ENCODE measurements at regions not wholly inside any gene's neighbourhood (a gene's known extent, or its start where the extent isn't known, plus 50 kb on each side); places are given as distances from the start of the nearest gene placed in this dataset.
"Not testable (repeated sequence)": the region's sequence is repeated elsewhere in the genome, so short reads cannot be mapped to it uniquely, and the experiment has no call there.

DNA sequence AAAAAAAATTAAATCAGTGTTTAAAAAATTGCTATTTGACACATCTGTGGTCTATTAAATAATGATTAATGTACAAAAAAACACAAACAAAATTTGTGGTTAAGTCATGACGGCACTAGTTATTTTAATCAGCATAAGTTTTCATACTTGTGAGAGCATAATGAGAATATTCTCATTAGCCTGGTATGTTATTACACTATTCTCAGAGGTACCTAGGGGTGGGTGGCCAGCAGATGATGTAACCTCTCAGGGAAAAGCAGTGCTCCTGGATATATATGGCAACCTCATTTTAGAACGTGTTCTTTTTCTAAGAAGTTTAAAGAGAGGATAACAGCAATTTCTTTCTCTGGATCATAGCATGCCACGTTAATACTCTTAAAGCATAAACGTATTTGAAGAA is 109.2 kb downstream of the GJA1 start:
- DNase-seq = no peak

DNA sequence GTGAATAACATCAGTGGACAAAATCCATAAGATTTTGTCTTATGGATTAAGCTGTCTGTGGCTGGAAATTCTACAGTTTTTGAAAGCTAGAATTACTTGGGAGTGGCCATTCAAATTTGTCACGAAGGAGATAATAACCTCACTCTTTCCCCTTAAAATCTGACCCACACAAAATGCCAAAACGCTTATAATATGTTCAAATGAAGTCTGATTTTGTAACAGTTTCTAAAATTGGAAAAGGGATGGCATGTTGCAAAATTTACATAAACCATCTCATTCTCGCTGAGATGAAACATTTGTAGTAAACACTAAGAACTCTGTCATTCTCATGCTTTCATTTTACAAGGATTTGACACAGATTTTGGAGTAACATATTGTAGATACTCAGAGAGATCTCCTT is 112.7 kb downstream of the GJA1 start:
- intact Hi-C loops (cut with DNase I) = no loop called here
- no peak for DNase-seq

More for the DNA sequence above, 109.2 kb downstream of the GJA1 start:
- intact Hi-C loops (cut with DNase I) = no loop called here

DNA sequence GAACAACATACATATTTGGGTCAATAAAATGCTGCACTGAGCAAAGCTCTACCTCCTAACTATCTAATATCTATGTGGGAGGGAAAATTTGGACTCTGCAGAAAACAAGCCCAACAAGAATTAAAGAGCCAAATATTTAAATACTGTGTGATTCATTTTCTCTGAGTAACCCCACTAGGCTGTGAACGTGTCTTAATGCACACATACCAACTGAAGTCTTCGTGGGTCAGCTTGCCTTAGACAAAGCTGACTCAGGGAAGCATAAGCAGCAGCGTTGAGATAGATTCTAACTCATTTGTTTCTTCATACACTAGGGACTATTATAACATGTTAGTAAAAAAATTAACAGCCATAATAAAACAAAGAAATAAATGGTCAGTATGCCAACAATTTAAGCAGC is 114.3 kb downstream of the GJA1 start:
- DNase-seq = no peak

DNA sequence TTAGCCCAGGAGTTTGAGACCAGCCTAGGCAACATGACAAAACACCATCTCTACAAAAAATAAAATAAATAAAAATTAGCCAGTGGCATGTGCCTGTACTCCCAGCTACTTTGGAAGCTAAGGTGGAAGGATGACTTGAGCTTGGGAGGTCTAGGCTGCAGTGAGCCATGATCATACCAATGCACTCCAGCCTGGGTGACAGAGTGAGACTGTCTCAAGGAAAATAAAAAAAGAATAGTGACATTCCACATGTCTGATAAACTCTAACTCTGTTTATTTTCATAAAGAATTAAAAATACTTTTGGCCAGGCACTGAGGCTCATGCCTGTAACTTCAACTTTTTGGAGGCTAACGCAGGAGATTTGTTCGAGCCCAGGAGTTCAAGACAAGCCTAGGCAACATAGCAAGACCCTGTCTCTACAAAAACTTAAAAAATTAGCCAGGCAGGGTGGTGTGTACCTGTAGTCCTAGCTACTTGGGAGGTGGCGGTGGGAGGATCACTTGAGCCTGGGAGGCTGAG is 115.1 kb downstream of the GJA1 start:
- no peak for DNase-seq
- intact Hi-C loops (cut with DNase I) = no loop called here

More for the DNA sequence above, 114.3 kb downstream of the GJA1 start:
- intact Hi-C loops (cut with DNase I) = no loop called here

DNA sequence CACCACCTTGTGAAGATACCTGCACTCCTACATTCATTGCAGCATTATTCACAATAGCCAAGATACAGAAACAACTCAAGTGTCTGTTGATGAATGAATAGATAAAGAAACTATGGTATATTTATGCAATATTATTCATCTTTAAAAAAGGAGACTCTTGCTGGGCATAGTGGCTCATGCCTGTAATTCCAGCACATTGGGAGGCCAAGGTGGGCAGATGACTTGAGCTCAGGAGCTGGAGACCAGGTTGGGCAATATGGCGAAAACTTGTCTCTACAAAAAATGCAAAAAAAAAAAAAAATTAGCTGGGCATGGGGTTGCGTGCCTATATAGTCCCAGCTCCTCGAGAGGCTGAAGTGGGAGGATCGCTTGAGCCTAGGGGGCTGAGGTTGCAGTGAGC is 119.8 kb downstream of the GJA1 start:
- intact Hi-C loops (cut with DNase I) = no loop called here
- no peak for DNase-seq

DNA sequence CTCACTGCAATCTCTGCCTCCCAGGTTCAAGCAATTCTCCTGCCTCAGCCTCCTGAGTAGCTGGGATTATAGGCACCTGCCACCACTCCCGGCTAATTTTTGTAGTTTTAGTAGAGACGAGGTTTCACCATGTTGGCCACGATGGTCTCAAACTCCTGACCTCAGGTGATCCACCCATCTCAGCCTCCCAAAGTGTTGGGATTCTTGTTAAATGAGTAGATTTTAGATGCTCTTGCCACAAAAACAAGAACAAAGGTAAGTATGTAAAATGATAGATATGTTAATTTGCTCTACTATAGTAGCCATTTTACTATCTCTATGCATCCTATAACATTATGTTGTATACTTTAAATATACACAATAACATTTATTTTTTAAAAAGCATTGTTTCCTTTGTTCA is 120.7 kb downstream of the GJA1 start:
- DNase-seq; intact Hi-C loops (cut with DNase I): not testable (repeated sequence)

DNA sequence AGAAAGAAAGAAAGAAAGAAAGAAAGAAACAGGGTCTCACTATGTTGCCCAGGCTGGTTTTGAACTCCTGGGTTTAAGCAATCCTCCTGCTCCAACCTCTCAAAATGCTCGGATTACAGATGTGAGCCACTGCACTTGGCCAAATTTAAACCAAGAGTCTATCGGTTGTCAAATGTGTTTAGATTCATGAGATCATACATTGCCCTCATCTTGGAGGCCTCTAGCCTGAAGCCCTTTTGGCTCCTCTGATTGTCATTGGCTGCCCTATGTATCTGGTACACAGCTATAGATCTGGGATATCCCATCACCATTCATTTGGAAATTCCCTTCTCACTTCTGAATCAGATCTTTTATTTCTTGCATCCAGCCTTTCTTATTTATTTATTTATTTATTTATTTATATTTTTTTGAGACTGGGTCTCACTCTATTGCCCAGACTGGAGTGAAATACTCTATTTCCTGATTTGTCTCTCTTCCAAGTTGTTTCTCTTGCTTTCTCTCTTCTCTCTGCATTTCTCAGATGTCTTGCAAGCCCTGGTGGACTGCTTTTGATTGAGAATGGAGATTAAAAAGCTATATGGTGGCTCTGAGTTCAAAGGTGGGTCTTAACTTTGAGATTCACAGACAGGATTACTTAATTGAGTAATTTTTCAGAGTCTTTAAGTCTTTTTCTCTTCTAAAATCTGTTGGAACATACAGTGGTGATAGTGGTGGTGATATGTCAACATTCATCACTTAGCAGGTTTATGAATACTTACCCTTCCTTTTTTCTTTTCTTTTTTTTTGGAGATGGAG is 121.9 kb downstream of the GJA1 start:
- DNase-seq = no peak
- intact Hi-C loops (cut with DNase I) = no loop called here

DNA sequence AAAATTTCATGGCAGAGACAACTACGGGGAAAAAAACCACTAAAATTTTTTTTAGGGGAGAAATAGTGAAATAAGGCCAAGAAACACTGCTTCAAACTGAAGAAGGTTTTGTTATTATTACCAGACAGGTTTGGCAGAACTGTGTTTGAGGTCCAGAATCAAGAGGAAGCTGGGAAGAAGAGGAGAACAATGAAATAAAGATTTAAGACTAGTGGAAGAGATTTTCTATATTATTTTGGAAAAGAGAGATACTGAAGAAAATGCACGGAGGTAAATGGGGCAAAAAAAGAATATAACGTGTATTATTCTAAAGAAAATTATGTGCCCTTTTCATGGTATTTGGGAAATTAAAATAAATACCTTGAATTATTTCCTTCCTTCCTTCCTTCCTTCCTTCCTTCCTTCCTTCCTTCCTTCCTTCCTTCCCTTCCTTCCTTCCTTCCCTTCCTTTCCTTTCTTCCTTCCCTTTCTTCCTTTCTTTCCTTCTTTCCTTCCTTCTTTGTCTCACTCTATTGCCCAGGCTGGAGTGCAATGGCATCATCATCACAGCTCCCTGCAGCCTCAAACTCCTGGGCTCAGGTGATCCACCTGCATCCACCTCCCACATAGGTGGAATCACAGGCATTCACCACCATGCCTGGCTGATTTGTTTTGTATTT is 124.3 kb downstream of the GJA1 start:
- DNase-seq = no peak
- intact Hi-C loops (cut with DNase I) = no loop called here

DNA sequence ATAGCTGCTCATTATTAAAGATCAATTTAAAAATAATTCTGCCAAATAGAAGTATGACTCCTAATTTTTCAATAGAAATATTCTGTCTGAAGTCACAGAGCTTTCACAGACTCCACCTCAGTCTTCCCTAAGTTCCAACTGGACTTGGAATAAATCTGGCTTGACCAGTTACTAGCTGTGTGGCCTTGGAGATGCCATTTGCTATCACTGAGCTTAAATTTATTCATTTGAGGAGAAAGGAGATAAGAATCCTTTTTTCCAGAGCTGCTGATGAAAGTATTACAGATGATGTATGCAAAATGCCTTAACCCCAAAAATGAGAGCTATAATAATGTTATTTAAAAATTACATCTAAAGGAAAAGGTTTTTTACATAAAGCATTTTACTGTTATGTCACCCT is 125.0 kb downstream of the GJA1 start:
- intact Hi-C loops (cut with DNase I) = no loop called here
- DNase-seq = no peak

DNA sequence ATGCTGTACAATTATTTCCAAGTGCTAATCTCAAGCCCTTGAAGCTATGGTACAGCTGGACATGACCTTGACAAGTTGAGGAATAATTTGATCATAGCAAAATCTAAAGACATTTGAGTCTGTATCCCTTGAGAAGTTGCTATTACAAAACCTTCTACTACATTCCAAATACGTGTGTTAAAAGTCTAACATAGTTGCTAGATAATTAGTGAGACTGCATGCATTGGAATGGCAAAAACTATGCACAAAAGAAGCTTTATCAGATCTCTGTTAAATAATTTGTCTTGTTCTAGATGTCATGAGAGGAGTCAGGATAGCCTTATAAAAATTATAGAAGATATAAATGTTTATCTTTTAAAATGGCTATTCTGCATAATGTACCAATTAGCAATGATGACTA is 127.8 kb downstream of the GJA1 start:
- intact Hi-C loops (cut with DNase I) = no loop called here
- no peak for DNase-seq

DNA sequence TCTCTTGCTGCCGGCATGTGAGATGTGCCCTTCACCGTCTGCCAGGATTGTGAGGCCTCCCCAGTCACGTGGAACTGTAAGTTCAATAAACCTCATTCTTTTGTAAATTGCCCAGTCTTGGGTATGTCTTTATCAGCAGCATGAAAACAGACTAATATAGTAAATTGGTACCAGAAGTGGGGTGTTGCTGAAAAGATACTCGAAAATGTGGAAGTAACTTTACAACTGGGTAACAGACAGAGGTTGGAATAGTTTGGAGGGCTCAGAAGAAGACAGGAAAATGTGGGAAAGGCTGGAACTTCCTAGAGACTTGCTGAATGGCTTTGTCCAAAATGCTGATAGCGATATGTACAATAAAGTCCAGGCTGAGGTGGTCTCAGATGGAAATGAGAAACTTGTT is 129.1 kb downstream of the GJA1 start:
- DNase-seq; intact Hi-C loops (cut with DNase I): not testable (repeated sequence)

DNA sequence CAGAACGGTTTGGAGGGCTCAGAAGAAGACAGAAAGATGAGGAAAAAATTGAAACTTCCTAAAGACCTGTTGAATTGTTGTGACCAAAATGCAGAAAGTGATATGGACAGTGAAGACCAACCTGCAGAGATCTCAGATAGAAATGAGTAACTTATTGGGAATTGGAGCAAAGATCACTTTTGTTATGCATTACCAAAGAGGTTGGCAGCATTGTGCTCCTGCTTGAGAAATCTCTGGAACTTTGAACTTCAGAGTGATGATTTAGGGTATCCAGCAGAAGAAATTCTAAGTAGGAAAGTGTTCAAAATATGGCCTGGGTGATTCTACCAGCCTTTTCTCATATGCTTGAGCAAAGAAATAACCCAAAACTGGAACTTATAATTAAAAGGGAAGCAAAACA is 136.0 kb downstream of the GJA1 start:
- intact Hi-C loops (cut with DNase I) = no loop called here
- no peak for DNase-seq

DNA sequence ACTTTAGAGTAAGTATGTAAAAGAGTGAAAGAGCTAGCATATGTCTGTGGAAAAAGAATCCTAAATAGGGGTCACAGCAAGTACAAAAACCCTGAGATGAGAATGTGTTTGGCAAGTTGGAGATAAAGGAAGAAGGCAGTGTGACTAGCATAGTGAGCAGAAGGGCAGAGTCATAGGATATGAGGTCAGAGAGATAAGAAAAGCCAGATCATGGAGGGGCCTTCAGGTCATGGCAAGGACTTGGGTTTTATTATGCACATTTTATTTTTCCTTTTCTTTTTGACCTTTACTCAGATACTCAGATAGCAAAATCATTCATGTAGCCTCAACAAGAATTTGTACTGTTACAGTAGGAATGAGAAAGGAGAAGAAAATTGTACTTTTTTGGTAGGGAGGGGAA is 138.0 kb downstream of the GJA1 start:
- intact Hi-C loops (cut with DNase I) = no loop called here
- no peak for DNase-seq

DNA sequence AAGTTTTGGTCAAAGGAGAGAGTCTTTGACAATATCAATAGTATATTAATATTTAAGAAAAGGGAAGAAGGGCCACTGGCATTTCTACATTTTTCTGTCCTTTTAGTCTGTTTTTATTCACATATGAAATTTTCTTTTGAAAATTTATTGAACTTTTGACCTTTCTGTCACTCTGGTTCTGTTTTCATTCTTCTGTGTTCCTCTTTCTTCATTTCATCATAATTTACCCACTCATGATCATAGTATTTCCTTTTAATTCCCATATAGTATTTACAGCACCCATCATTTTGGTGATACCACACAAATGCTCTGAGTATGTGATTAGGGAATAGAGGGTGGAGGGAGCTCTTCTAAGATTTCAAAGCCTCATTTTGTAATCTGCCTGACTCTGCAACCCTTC is 142.8 kb downstream of the GJA1 start:
- no peak for DNase-seq
- intact Hi-C loops (cut with DNase I) = no loop called here

DNA sequence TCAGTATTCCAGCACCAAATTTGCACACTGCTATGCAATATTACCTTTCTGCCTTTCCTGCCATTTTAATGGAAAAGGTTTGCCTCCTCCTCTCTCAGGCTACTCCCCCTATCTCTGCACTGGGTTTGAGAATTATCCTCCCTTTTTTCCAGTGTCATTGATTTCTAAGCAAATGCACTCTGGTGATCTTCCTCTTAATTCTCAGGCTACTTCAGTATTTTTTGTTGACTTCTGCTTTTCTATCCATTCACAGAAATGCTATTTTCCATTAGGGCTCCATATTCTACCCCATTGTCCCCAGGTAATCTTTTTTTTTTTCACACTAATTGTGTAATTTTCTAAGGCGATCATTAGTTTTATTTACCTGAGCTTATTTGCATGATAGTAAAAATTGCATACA is 144.0 kb downstream of the GJA1 start:
- no peak for DNase-seq
- intact Hi-C loops (cut with DNase I) = no loop called here

DNA sequence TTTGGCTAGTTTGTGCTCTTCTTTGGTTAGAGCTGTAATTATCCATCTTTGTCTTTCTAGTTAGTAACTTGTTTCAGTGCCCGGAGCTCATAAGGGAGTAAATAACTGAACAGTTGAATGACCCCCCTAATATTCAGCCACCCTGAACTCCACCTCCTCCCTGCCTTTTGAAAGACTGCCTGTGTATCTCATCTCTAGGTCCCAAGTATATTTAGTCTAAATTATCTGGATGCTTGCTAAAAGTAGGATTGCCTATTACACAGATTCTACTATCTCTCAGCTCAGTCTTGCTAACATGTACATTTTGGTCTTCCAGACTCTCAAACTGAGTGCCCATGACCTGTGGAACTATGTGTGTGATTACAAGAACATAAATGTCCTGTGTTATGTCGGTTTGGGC is 145.9 kb downstream of the GJA1 start:
- intact Hi-C loops (cut with DNase I) = no loop called here
- DNase-seq = no peak

DNA sequence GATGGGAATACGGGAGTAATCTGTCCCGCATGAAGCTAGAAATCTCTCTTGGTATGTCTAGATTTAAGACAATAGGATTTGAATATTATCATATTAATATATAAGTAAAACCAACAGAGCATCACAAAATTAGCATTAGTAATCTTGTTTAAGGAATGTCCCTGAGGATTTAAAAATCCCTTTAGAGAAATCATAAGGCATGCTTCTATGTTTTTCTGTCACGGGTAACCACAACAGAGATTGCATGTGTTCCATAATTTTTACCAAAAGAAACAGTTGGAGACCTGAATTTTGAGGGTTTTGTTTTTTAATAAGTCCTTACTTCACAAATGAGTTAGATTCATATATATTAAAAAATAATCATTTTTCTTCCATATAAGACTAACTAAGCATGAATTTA is 146.8 kb downstream of the GJA1 start:
- intact Hi-C loops (cut with DNase I) = no loop called here
- DNase-seq = no peak

DNA sequence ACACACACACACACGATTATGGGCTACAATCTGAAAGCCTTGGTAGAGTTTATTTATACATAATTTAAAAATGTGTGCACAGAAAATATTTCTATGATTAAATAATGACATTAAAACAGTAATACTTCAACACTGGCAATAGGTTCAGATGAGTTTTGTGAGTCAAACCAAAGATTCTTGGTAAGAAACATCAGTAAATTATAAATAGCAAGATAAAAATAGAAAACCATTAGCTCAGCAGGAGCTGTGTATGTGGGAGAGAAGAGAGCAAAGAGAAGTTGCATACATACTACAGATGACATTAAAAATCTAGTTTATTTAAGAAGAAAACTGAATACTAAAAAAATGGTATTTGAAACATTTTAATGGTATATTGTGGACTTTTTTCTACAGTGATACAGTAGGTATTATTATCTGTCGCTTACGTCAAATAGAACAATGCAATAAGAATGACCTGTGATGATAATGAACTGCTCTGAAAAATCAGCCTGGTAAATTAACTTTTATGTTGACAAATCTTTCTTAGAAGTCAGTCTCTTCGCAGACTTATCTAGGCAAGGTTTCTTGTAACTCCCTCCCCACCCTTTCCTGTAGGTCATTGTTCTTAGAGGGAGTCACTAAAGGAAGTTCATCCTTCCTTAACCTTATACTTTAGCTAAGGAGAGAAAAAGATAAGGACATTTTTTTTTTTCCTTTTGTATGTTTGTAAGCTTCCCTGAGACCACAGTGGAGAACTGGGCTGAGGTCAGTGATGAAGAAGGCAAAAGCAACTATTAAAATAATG is 149.3 kb downstream of the GJA1 start:
- intact Hi-C loops (cut with DNase I) = no loop called here
- no peak for DNase-seq

DNA sequence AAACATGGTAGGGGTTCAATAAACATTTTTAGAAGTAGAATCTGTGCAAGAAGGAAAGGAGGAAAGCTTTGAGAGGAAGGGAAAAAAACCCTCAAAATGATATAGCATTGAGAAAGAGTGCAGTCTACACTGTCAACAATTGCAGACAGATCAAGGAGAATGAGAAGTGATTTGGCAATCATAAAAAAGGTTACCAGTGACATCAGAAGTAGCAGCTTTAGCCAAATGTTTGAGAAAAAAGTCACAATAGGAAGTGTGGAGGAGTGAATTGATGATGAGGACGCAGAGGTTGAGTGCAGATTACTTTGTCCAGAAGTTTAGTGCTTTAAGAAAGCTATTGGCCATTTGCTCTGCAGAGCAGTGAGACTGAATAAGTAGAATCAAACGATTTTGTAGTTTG is 155.0 kb downstream of the GJA1 start:
- intact Hi-C loops (cut with DNase I) = no loop called here
- no peak for DNase-seq

DNA sequence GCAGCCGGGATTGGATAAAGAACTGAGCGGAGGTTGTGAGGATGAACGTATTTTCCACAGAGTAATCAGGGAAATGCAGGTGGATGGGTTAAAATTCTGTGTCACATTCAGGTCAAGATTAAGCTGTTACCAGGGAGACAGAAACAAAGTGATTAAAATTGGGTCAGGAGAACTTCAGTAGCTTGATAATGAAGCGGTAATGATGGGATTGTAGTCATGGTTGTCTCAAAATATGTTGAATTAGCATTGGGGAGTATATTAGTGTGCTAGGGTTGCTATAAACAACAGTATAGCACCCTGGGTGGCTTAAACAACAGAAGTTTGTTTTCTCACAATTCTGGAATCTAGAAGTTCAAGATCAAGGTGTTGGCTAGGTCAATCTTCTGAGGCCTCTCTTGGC is 155.5 kb downstream of the GJA1 start:
- DNase-seq = no peak
- intact Hi-C loops (cut with DNase I) = no loop called here

DNA sequence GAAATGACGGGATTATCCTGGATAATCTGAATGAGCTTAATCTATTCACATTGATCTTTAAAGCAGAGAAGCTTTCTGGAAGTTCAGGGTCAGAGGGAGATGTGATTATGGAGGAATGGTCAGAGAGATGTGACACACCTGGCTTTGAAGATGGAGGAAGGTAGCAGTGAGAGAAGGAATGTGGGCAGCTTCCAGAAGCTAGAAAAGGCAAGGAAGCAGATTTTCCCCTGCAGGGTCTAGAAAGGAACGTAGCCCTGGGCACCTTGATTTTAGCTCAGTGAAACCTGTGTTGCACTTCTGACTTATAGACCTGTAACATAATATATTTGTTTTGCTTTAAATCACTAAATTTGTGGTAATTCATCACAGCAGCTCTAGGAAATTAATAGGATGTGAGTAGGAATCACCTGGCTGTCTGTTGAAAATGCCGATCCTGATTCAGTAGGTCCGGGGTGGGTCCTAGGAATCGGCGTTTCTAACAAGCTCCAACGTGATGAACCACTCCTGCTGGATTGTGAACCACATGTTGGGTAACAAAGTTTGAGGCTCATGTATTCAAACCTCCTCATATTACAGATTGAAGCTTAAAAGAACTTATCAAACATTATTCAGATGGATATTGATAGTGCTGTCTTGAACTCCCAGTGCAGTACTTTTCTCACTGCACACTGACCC is 157.0 kb downstream of the GJA1 start:
- intact Hi-C loops (cut with DNase I) = no loop called here

More for the DNA sequence above, 157.0 kb downstream of the GJA1 start:
- no peak for DNase-seq

All from posterior cingulate gyrus (tissue), 11 donors.